Fibroblast of peridontal ligament (primary cell): ENCODE measurements at regions not wholly inside any gene's neighbourhood (a gene's known extent, or its start where the extent isn't known, plus 50 kb on each side); places are given as distances from the start of the nearest gene placed in this dataset.

Experiments
- DNase-seq: peaks from one replicate; pipeline ENCODE4 v3.0.0-alpha.2; 2010; ENCODE audit errors: extremely low read depth

DNA sequence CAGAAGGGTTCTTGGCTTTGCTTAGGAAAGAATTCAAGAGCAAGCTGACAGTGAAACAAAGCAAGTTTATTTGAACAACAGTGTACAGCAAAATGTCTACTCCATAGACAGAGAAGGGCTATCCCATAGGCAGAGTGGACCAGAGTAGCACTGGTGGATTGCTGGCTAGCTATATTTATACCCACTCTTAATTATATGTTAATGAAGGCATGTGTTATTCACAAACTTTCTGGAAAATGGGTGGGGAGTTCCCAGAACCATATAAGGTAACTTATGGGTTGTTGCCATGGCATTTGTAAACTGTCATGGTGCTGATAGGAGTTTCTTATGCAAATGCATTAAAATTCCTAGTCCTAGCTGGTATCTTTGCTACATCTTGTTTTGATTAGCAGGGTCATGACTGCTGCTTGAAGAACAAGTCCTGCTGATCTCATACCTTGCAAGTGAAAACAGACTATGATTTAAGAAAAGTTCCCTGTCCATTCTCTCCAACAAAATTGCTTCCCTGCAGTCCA is 330.5 kb downstream of the BUD13 start:
- no peak for DNase-seq

DNA sequence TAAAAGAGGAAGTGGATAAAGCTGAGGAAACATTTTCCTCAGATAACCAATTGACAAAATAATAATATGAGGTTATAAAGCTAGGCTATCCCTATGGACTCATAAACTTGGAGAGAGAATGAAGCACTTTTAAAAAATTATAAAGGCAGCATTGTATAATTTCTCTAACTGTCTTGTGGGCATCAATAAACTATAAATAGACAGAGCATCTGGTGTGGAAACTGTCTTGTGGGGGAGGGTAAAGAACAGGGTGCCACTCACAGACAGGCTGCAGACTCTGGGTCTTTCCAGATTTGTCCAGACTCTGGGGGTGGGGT is 333.5 kb downstream of the BUD13 start:
- no peak for DNase-seq

DNA sequence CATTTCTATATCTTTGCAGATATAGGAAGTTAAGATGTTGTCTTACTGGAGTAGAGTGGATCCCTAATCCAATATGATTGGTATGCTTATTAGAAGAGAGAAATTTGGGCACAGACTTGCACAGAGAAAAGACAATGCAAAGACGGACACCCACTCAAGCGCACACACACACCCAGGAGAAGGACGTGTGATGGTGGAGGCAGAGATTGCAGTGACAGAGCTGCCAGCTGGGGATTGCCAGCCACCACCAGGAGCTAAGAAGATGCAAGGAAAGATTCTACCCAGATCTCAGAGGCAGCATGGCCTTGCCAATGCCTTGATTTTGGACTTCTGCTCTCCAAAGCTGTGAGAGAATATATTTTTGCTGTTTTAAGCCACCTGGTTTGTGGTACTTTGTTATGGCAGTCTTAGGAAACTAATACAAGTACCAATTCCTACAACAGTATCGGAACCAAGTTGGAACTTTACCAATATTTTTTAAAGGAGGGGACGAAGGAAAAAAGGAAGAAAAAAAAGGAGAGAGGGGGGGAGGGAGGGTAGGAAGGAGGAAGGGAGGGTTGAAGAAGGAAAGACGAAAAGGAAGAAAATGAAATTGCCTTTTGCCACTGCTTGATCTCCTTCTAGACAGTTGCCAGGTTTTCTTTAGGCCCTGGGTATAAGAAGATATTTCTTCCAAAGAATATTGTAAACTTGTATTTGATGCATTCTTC is 334.0 kb downstream of the BUD13 start:
- no peak for DNase-seq

DNA sequence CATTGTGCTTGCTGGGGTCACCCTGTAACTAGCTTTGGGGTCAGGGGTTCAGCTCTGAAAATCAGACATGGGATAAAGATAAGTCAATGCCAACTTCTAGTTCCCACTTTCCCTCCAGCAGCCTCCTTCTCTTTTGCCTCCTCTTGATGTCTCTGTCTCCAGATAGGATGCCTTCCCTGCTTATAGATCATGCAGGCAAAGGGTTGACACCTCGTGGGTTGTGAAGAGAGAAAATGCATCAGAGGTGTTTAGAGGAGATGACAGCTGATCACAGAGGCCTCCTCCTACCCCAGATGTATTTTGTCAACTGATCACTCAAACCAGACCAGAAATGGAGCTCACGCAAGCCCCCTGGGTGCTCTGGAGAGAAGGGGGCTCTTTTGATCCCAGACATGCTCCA is 337.8 kb downstream of the BUD13 start:
- no peak for DNase-seq

DNA sequence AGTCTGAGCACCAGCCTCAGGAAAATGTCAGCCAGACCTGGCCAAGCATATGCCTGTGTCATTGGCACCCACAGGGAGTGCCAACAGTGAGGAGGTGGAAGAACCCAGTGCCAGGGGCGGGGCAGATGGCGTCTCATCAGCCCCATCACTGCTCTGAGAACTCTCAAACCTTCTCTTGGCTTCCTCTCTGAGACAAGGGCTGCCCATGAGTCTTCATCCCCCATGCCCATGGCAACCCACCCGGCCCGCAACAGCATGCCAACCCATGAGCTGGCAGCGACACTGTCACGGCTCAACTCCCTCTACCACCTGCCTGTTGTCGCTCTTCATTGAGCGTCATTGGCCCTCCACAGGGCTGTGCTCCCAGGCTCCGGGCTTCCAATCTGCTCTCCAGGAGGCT is 340.5 kb downstream of the BUD13 start:
- DNase-seq: no peak

DNA sequence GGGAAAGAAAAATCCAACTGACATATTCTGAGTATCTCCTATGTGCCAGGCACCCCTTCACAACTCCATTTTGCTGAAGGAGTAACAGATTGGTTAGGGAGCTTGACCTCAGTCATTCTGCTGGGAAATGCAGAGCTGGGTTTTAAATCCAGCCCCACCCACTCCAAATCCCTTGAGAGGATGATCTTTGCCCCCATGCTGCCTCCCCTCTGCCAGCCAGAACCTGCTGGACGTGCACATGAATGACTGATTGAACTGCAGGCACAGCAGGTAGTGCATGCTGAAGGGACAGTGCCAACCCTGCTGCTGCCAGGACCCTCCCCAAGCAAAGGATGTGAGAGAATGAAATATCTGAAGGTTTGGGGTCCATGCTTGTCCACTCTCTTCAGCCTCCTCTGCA is 340.9 kb downstream of the BUD13 start:
- DNase-seq: no peak

DNA sequence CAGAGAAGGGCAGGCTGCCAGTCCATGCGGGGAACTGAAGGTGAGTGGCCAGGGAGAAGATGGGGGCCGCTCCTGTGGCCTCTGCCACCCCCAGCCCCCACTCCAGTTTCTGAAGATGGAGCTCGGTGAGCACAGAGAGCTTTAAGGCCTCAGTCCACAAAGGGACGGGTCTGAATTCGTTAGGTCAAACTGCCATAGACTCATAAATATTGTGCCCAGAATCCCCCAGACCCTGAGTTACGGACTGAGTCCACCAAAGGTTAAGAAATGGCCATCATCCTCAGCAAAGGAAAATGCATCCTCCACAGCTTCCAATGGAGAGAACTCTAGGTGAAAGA is 344.2 kb downstream of the BUD13 start:
- DNase-seq: no peak

DNA sequence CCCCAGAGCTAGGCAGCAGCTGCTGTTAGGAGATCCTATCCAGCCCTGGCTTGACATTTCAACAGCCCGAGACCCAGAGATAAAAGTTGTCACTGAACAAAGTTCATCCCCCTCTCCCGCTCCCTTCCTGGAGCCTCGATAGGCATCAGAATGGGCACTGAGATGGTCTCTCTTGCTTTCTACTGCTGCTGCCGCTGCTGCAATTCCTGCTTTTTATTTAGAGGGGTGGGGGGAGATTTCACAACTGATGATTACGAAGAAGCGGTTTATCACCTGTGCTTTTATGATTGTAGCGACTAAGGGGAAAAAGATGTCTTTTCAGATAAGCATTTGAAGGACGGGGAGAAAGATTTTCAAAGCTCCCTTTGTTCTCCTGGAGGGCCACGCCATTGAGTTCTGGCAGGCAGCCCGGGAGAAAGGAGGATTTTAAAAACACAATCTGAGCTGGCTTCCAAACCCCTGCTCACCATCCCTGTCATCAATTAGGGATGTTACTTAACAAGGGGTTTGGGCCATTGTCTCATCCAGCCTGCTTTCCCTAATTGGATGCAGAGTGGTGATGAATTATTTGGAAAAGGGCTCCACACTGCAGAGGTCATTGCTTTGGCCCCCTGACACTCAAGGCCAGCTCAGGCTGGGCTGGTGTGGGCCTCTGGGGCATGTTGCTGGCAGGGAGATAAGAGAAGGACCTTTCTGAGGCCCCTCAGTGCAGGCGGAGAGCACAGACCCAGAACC is 344.7 kb downstream of the BUD13 start:
- DNase-seq: no peak

DNA sequence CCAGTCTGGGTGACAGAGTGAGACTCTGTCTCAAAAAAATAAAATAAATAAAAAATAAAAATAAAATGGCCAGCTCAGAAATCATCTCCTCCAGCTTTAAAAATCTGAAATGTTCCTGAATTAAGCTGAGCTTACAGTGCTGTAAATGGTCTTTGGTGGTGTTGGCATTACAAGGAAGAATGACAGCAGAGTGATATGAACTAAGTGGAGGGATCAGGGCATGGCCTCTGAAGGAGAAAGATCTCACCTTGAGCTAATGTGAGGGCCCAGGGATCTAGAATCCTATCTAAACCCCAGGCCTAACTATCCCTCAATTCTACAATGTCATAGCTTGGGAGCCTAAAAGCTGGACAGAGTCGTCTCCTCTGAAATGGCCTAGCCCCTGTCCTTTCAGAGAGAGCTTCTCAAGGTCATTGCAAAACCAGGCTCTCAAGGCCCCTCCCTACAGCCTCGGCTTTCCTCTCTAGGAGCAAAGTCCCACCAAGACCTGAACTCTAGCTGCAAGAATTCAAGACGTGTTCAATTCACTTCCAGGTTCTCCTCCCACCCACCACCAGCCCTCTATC is 345.4 kb downstream of the BUD13 start:
- DNase-seq: no peak

DNA sequence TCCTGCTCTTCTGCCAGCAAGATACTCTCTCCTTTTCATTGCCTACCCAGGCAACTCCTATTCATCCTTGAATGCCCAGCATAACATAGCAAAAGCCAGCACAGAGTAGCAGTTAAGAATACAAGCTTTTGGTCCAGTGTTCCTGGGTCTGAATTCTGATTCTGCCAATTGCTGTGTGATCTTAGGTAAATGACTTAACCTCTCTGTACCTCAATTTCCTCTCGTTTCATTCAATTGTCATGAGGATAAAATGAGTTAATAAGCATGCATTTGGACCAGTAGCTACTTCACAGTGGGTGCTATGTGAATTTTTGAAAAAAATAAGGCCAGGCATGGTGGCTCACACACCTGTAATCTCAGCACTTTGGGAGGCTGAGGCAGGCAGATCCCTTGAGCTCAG is 346.0 kb downstream of the BUD13 start:
- DNase-seq: no peak

DNA sequence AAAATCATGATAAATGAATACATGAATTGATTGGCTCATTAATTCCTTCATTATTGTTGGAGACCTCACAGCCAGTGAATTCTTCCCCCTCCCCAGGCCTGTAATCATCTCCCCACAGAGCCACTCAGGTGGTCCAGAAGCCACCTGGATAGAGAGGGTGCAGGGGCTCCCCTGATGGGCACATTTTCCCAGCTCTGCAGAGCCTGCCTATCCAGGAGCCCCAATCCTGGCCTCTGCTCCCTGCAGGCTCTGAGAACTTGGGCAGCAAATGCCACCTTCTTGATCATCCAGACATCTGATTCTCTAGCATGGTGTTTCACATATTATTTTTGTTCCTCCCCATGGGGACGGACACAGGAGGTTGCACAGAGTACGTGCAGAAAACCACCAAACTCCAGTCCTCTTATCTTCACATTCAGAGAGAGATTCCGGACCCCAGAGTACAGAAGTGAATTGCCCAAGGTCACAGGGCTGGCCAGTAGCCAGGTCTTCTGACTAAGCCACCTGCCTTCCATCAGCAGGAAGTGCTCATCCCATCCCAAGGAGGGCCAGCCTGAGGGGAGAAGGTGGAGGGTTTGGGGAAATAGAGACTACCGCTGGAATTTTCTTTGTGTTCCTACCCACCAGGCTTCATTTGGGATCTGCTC is 348.0 kb downstream of the BUD13 start:
- DNase-seq: no peak

DNA sequence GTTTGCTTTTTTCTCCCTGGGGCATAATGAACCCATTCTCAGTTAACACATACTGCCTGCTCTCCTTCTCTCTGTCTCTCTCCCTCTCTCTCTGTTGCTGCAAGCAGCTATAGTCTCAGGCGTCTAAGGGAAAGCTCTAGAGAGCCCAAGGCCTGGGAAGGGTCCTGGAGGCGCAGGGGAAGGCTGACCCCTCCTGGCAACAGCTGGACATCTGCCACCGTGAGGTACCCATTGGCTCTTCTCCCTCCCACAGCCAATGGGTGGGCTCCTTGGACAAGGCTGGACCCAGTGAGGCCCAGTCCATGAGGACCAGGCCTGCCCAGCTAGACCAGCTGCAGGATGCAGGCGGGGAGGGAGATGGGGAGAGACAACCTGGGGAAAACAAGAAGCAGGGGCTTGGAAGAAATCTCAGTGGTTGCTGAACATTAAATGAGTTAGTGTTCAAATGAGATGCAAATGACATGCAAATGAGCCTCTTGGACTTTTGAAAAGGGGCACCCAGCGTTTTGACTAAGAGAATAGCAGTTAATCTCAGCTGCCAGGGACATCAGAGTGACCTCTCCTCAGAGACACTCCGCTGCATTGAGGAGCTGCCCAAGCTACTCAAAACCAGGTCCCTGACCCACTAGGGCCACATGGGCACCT is 349.7 kb downstream of the BUD13 start:
- no peak for DNase-seq

DNA sequence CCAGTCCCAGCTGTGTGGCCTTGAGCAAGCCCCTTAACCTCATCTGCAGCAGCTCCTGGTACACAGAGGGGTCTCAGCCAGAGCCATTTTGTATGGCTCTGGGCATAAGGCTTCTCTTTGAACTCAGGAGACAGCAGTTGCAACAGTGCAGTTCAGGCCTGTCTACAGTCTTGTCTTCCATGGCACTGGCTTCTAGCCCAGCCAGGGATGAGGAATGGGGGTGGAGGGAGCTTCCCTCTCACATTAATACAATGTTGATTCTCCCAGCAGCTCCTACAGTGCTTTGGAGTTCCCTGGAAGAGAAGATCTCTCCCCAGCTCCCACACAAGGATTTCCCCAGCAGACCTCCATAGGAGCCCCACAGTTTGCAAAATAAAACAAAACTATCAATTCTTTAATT is 350.2 kb downstream of the BUD13 start:
- DNase-seq: no peak

DNA sequence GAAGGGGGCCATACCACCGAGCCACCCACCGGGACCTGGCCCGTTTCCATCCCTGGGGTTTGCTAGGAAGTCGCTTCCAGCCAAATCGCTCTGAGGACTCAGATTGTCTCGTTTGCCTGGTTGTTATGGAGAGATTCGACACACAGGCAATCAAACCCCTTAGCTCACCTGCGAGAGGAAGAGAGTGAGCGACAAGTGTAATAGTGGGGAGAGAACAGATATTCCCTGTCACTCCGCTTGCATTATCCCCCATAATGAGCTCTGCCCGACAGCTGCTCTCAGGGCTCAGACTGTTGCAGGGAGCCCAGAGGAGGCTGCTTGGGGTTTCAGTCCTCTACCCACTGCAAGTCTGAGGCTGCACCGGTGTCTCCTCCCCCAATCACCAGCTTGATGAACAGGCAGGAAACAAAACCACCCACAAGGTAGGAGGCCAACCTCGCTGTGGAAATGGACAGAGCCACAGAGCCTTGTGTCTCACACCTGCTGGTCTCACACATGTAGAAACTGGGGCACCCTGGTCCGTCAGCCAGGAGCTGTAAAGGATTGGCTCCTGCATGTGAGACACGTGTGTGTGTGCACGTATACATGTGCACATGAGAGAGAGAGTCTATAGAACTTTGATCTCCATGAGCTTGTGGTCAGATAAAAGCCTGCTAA is 351.1 kb downstream of the BUD13 start:
- DNase-seq: no peak

DNA sequence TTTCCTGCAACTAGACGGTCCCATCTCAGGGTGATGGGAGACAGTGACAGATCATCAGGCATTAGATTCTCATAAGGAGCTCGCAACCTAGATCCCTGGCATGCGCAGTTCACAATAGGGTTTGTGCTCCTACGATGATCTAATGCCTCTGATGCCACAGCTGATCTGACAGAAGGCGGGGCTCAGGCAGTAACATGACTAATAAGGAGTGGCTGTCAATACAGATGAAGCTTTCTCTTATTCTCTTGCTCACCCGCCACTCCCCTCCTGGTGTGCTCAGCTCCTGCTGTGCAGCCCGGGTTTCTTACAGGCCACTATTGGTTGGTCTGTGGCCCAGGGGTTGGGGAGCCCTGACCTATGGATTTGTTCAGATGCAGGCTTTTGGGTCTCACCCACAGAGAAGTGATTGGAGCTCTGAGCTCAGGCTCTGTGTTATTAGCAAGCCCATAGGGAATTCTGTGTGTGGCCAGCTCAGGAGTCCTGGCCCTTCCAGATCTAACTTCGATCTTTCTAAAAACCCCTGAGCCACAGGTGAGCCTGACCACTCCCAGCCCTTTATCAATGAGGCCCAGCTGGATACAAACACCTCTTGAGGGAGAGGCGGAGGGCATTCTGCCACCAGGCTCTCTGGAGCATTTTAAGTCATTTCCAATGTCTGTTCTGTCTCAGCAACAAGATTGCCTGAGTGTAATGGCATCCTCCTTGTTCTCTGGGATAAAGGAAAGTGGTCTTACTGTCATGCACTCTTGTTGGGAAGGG is 351.8 kb downstream of the BUD13 start:
- DNase-seq: no peak

DNA sequence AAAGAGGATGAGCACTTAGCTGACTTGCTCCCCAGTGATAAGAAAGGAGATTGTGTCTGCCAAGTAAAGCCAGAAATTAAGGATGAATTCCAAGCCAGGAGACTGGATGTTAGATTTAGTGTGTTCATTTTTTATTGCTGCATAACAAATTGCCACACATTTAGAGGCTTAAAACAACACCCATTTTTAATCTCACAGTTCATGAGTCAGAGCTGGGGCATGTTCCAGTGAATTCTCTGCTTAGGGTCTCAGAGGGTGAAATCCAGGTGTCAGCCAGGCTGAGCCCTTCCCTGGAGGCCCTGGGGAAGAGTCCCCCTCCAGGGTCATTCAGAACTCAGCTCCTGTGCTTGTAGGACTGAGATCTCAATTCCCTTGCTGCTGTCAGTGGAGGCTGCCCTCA is 352.8 kb downstream of the BUD13 start:
- no peak for DNase-seq

DNA sequence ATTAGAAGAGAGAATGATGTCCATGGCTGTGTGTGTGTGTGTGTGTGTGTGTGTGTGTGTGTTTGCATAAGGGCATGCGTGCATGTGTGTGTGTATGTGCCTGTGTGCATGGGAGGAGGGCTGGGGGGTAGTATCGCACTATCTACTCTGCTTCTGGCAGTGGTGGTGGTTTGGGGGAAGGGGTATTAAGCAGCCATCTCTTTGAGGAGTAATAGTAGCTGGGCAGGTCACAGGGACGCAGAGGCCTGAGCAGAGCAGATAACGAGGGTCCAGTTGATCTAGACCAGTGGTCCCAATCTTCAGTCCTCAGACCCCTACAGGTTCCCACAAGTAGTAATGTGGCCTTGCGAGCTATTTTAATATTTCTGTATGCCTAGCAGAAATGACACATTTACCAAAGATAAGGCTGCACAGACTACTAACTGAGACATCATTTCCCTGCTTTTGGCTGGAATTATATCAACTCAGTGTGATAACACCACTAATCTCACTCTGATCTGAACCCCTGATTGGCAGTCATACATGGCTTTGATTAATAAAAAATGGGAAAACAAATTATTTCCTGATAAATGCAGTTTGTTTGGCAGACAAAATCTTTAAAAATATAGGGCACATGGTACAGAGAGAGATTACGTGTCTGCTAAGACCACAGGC is 354.3 kb downstream of the BUD13 start:
- no peak for DNase-seq

DNA sequence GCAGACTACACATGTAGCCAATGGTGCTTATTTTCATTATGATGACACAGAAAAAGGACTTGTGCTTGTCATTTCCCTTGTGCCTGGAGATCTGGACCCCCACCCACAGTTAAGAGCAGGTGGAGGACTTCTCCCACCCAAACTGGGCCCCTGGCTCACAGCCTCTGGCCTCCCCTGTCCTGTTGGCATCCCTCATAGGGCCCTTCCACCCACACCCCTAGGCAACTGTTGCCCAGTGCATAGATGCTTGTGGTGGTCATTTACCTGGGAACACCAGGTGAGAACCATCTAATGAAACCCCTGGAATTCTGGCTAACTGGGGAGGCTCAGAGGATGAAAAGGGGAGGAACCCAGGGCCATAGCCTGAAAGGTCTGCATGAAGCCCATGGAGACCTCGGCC is 355.9 kb downstream of the BUD13 start:
- no peak for DNase-seq

DNA sequence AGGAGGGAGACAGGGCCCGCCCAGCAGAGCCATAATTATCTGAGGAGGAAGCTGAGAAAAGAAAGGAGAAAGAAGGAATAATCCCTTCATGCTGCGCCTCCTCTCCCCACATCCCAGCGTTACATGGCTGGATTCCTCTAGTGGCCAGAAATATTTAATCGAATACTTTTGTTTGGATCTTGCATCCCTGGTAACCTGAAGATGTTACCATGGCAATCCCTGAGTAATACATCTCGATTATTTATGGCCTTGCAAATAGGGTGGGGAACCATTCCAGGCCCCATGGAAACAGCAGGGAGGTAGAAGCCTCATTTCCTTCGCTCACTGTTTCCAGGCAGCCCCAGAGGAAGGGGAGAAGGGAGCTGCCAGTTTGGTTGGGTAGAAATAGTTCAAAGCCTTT is 357.7 kb downstream of the BUD13 start:
- no peak for DNase-seq

DNA sequence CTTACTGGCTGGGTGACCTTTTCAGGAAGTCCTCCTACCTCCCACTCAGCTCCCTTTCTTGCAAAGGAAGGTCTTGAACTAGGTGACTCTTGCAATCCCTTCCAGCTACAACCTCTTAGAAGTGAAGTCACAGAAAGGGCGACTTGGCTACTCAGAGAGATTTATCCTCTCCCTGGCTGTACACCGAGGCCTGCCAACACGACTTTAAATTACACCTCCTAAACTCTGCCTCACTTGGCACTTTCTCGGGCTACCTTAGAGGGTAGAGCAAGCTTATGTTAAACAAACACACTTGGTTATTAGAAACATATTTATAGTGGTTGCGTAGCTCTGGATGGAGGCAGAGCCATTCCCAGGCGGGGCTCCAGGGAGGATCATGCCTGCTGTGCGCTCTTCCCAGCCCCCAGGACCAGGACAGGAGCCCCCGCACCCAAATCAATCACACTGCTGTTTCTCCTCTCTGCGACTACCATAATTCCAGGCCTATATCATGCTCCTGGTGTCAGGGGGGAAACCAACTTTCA is 358.4 kb downstream of the BUD13 start:
- no peak for DNase-seq
